K562 (cell line): ENCODE measurements at regions not wholly inside any gene's neighbourhood (a gene's known extent, or its start where the extent isn't known, plus 50 kb on each side); places are given as distances from the start of the nearest gene placed in this dataset.

ENCODE experiments used
- ATAC-seq: fragments of 200-7000 bp; cut with Tn5 transposase; 3 replicates; pipeline ENCODE4 v1.9.1; 2020; ENCODE audit warnings: moderate library complexity
- BruUV-seq: library from RNA; stranded (reverse); fragments of 400-500 nt; replicated peaks from 2 replicates; lab custom pipeline; 2021; lab: Mats Ljungman, UMichigan
- CTCF ChIA-PET: fragments of 300-600 bp; formaldehyde crosslinking; extraction: SDS; loops from one replicate; lab custom pipeline; 2021; ENCODE audit warnings: low intra/inter-chr PET ratio; lab: Yijun Ruan, JAX
- POLR2A ChIA-PET: fragments of 300-600, 350-650 bp; sonication (Branson Sonifier 250); formaldehyde crosslinking; extraction: SDS; loops from one replicate; lab custom pipeline; 2021; ENCODE audit warnings: antibody characterized with exemption, inconsistent platforms; lab: Yijun Ruan, JAX
- DNase-seq, 4 experiments: peaks; one replicate each; pipeline versions ENCODE4 v3.0.0 to v3.0.0-alpha.2; 2011 to 2018; ENCODE audit warnings: low spot score in 3 of 4, mixed read lengths in 3 of 4; ENCODE audit errors: extremely low read depth in 1 of 4
- FAIRE-seq: peaks from 2 replicates; lab custom pipeline; 2011; peaks lifted over from hg19 to GRCh38; lab: Jason Lieb, UNC
- H2AFZ ChIP-seq: 2 replicates; pipeline ENCODE4 v1.6.0; 2011; ENCODE audit warnings: low read depth, low read length, control low read depth, inconsistent platforms
- H3K27ac ChIP-seq: fragments of 200-600 bp; 3 replicates; pipeline ENCODE4 v1.8.0; 2011; ENCODE audit warnings: low read depth, mild to moderate bottlenecking, control low read depth, inconsistent platforms, low read length, moderate library complexity, mixed read lengths; ENCODE audit errors: extremely low read depth
- H3K27me3 ChIP-seq, 2 experiments: fragments of 300-600 bp in 1 of 2; 2 replicates in 1 of 2; 3 replicates in 1 of 2; pipeline versions ENCODE4 v1.6.0 to v1.8.0; 2011; ENCODE audit warnings: inconsistent platforms in 2 of 2, low read length in 2 of 2, mild to moderate bottlenecking in 1 of 2, mixed read lengths in 1 of 2, moderate library complexity in 1 of 2; ENCODE audit not compliant: control insufficient read depth in 2 of 2, insufficient read depth in 2 of 2
- H3K36me3 ChIP-seq: fragments of 300-600 bp; 3 replicates; pipeline ENCODE4 v1.8.0; 2011; ENCODE audit warnings: mild to moderate bottlenecking, low read length, inconsistent platforms; ENCODE audit not compliant: control insufficient read depth, insufficient read depth
- H3K4me1 ChIP-seq, 2 experiments: fragments of 200-600 bp in 1 of 2; replicated peaks in 1 of 2; 2 replicates in 1 of 2; 3 replicates in 1 of 2; pipeline versions ENCODE4 v1.5.1 to v1.8.0; 2011; ENCODE audit warnings: inconsistent platforms in 2 of 2, low read length in 2 of 2, mild to moderate bottlenecking in 1 of 2, mixed read lengths in 1 of 2, moderate library complexity in 1 of 2; ENCODE audit not compliant: control insufficient read depth in 2 of 2, insufficient read depth in 2 of 2
- H3K4me2 ChIP-seq: 2 replicates; pipeline ENCODE4 v1.6.1; 2011; ENCODE audit warnings: low read length, control low read depth, inconsistent platforms, mixed read lengths; ENCODE audit not compliant: insufficient read depth
- H3K4me3 ChIP-seq: fragments of 200-600 bp; sonication (generic), shearing (Covaris generic); 2 replicates; pipeline ENCODE4 v1.5.1; 2016; ENCODE audit warnings: control low read depth, inconsistent platforms
- H3K79me2 ChIP-seq: fragments of 200-600 bp; 3 replicates; pipeline ENCODE4 v1.8.0; 2011; ENCODE audit warnings: low read length, inconsistent platforms; ENCODE audit not compliant: control insufficient read depth, insufficient read depth
- H3K9ac ChIP-seq, 2 experiments: 2 replicates each; pipeline versions ENCODE4 v1.6.0 to v1.6.1; 2011; ENCODE audit warnings: low read depth in 2 of 2, low read length in 2 of 2, control low read depth in 1 of 2, inconsistent platforms in 1 of 2, mild to moderate bottlenecking in 1 of 2, mixed read lengths in 1 of 2; ENCODE audit not compliant: insufficient read depth in 1 of 2
- H3K9me1 ChIP-seq: one replicate; pipeline ENCODE4 v1.6.0; 2011; ENCODE audit warnings: inconsistent platforms, mild to moderate bottlenecking, low read length, moderate library complexity; ENCODE audit not compliant: control insufficient read depth, insufficient read depth
- H3K9me3 ChIP-seq: replicated peaks from 2 replicates; pipeline ENCODE4 v1.5.1; 2011; ENCODE audit warnings: low read depth, low read length, inconsistent platforms; ENCODE audit not compliant: control insufficient read depth, insufficient read depth
- H4K20me1 ChIP-seq: replicated peaks from 2 replicates; pipeline ENCODE4 v1.6.1; 2011; ENCODE audit warnings: low read length, inconsistent platforms, mixed read lengths; ENCODE audit not compliant: control insufficient read depth, insufficient read depth
- EGR1 ChIP-seq: fragments of 450-650 bp; conservative IDR thresholded peaks from 2 replicates; pipeline ENCODE4 v1.6.1; 2017; ENCODE audit warnings: mild to moderate bottlenecking
- MIER1 ChIP-seq: fragments of 450-650 bp; IDR thresholded peaks from 2 replicates; pipeline ENCODE4 v1.6.1; 2016; ENCODE audit warnings: antibody characterized with exemption, mild to moderate bottlenecking, low read depth
- NR2F6 ChIP-seq: fragments of 450-650 bp; formaldehyde crosslinking; IDR thresholded peaks from 2 replicates; pipeline ENCODE4 v1.4.0; 2020; ENCODE audit warnings: mild to moderate bottlenecking
- PRPF4 ChIP-seq: fragments of 200-400 bp; formaldehyde crosslinking; IDR thresholded peaks from one replicate; pipeline ENCODE4 v1.6.1; 2017; ENCODE audit warnings: low read length, low read depth, mild to moderate bottlenecking; ENCODE audit not compliant: insufficient read depth, poor library complexity, severe bottlenecking
- SAFB2 ChIP-seq: fragments of 200-400 bp; formaldehyde crosslinking; IDR thresholded peaks from 2 replicates; pipeline ENCODE4 v1.6.1; 2018; ENCODE audit warnings: borderline replicate concordance, low read length, low read depth, moderate library complexity; ENCODE audit not compliant: severe bottlenecking
- ZBTB1 ChIP-seq: sonication (generic); formaldehyde crosslinking; IDR thresholded peaks from 2 replicates; pipeline ENCODE4 v1.8.1; 2023; ENCODE audit warnings: missing genetic modification reagents, low read depth, mild to moderate bottlenecking, borderline replicate concordance
- ZNF766 ChIP-seq: fragments of 200-800 bp; sonication (Bioruptor generic); conservative IDR thresholded peaks from 2 replicates; pipeline ENCODE4 v1.6.1; 2016; ENCODE audit warnings: missing genetic modification characterization, missing compliant biosample characterization
- ZZZ3 ChIP-seq: fragments of 450-650 bp; IDR thresholded peaks from 2 replicates; pipeline ENCODE4 v1.6.1; 2016; ENCODE audit warnings: antibody characterized with exemption, mild to moderate bottlenecking, moderate library complexity
- whole genome bisulfite sequencing: fragments of 100-300 bp; shearing (Covaris generic); methylation state at CpG from one replicate; pipeline ENCODE4 v1.1.6; 2016; ENCODE audit warnings: low coverage, mixed read lengths; ENCODE audit not compliant: insufficient coverage; ENCODE audit errors: missing lambda C conversion rate; 5-methylcytosine and 5-hydroxymethylcytosine counted together
- in situ Hi-C: fragments of 300-500 bp; cut with MboI; formaldehyde crosslinking; loops from 4 replicates; pipeline ENCODE4 v1.15.0; 2018; ENCODE audit warnings: inconsistent platforms, mixed read lengths
- intact Hi-C: fragments of 100-400 bp; cut with micrococcal nuclease; formaldehyde crosslinking; loops from 2 replicates; pipeline ENCODE4 v1.14.2; 2022
- TF ChIP-seq, protein P1 (sequence below): fragments of 250-450 bp; sonication (Bioruptor Pico); IDR thresholded peaks from 2 replicates; pipeline ENCODE4 v1.5.0; 2021; ENCODE audit warnings: mild to moderate bottlenecking, borderline replicate concordance
- TF ChIP-seq, protein P2 (sequence below): fragments of 150-350 bp; IDR thresholded peaks from 2 replicates; pipeline ENCODE4 v1.6.1; 2014; ENCODE audit warnings: low read depth, mild to moderate bottlenecking, low read length, borderline replicate concordance

DNA sequence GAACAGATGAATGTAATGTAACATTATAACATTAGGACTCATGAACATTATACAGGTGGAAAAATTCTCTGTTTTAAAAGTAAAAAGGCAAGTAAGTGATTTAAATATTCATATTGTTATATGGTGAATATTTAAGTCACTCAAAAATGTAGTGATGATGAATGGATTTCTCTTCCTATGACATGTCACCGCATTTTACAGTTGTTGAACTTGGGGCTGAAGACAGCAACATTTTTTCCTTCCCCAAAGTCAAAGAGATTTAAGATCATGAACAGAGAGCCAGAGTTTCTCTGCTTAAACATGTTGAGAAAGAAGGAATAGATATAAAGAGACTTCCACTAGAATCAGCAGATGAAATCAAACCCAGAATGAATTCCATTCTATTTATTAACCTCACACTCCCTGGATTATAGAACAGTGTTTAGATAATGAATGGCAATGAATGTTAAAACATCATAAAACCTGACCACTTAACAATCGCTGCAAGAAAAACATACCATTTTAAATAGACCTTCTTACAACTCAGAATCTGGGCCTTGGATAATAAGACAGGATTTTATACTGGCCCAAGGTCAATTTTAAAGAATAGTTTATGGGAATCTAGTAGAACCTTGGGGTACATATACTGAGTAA is 163.6 kb upstream of the SIX2 start:
- H3K4me1 ChIP-seq = no peaks in the 10 kb centered on the region; a peak in 1 of 5 replicates
- no peaks in the 10 kb centered on the region for H3K9me3 ChIP-seq
- H4K20me1 ChIP-seq = no peaks in the 10 kb centered on the region
- no peak overlapping the region for H2AFZ ChIP-seq
- DNase-seq = no peak
- ChIA-PET CTCF (no interaction called here), POLR2A (no interaction called here)
- no peak for ATAC-seq
- no TSS peak for BruUV-seq
- H3K4me3 ChIP-seq = no peak overlapping the region
- no peaks in the 10 kb centered on the region for H3K79me2 ChIP-seq
- in situ Hi-C loops = no loop called here
- FAIRE-seq = no peak
- TF ChIP-seq NR2F6 (CRISPR knock-in tag) = no peak
- no peak for TF ChIP-seq ZZZ3
- TF ChIP-seq EGR1 = no peak
- 0% methylated on average over 2 of the region's 2 CpGs for WGBS
- no peak overlapping the region for H3K27ac ChIP-seq
- H3K4me2 ChIP-seq = no peak overlapping the region
- H3K9me1 ChIP-seq = no peaks in the 10 kb centered on the region
- no peaks in the 10 kb centered on the region for H3K36me3 ChIP-seq
- no peak overlapping the region for H3K9ac ChIP-seq
- intact Hi-C loops = no loop called here
- peaks cover 2 to 20% of the 10 kb centered on the region in 2 experiments; a peak in 3 of 5 replicates for H3K27me3 ChIP-seq

DNA sequence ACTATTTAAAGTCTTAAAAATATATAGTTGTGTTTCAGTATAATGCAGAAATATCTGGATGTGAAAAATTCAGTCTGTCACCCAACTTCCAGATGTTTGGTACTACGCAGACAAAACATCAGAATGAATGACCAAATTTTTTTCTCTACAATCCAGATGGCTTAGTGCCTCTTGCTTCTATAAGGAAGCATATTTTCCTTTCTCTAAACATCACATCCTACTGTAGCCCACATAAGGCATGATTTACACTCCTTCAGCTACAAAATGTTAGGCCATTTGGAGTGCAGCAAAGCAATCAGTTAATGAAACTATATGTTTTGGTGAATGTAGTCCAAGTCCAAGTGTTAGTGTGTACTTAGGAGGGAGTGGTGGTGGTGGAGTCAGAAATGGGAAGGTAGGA is 162.9 kb upstream of the SIX2 start:
- intact Hi-C loops (no loop called here), in situ Hi-C loops (no loop called here)
- ChIA-PET CTCF (no interaction called here), POLR2A (no interaction called here)
- no peak for DNase-seq
- H3K9ac ChIP-seq = no peak overlapping the region
- no peak for FAIRE-seq
- H3K9me3 ChIP-seq = no peaks in the 10 kb centered on the region
- H3K36me3 ChIP-seq = no peaks in the 10 kb centered on the region
- no TSS peak for BruUV-seq
- H2AFZ ChIP-seq = no peak overlapping the region
- H3K27me3 ChIP-seq = peaks cover 2 to 20% of the 10 kb centered on the region in 2 experiments; a peak in 3 of 5 replicates
- no peak overlapping the region for H3K4me2 ChIP-seq
- ATAC-seq = no peak
- WGBS = 0% methylated on average over 1 of the region's 1 CpG
- H3K9me1 ChIP-seq = no peaks in the 10 kb centered on the region
- H3K79me2 ChIP-seq = no peaks in the 10 kb centered on the region
- no peak overlapping the region for H3K4me3 ChIP-seq
- H4K20me1 ChIP-seq = no peaks in the 10 kb centered on the region
- no peaks in the 10 kb centered on the region; a peak in 1 of 5 replicates for H3K4me1 ChIP-seq
- H3K27ac ChIP-seq = no peak overlapping the region
- TF ChIP-seq, protein P1, sequence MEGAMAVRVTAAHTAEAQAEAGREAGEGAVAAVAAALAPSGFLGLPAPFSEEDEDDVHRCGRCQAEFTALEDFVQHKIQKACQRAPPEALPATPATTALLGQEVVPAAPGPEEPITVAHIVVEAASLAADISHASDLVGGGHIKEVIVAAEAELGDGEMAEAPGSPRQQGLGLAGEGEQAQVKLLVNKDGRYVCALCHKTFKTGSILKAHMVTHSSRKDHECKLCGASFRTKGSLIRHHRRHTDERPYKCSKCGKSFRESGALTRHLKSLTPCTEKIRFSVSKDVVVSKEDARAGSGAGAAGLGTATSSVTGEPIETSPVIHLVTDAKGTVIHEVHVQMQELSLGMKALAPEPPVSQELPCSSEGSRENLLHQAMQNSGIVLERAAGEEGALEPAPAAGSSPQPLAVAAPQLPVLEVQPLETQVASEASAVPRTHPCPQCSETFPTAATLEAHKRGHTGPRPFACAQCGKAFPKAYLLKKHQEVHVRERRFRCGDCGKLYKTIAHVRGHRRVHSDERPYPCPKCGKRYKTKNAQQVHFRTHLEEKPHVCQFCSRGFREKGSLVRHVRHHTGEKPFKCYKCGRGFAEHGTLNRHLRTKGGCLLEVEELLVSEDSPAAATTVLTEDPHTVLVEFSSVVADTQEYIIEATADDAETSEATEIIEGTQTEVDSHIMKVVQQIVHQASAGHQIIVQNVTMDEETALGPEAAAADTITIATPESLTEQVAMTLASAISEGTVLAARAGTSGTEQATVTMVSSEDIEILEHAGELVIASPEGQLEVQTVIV = no peak
- TF ChIP-seq ZNF766 (CRISPR knock-in tag) (no peak), ZBTB1 (CRISPR knock-in tag) (no peak), SAFB2 (no peak), PRPF4 (no peak), MIER1 (no peak)
- TF ChIP-seq, protein P2, sequence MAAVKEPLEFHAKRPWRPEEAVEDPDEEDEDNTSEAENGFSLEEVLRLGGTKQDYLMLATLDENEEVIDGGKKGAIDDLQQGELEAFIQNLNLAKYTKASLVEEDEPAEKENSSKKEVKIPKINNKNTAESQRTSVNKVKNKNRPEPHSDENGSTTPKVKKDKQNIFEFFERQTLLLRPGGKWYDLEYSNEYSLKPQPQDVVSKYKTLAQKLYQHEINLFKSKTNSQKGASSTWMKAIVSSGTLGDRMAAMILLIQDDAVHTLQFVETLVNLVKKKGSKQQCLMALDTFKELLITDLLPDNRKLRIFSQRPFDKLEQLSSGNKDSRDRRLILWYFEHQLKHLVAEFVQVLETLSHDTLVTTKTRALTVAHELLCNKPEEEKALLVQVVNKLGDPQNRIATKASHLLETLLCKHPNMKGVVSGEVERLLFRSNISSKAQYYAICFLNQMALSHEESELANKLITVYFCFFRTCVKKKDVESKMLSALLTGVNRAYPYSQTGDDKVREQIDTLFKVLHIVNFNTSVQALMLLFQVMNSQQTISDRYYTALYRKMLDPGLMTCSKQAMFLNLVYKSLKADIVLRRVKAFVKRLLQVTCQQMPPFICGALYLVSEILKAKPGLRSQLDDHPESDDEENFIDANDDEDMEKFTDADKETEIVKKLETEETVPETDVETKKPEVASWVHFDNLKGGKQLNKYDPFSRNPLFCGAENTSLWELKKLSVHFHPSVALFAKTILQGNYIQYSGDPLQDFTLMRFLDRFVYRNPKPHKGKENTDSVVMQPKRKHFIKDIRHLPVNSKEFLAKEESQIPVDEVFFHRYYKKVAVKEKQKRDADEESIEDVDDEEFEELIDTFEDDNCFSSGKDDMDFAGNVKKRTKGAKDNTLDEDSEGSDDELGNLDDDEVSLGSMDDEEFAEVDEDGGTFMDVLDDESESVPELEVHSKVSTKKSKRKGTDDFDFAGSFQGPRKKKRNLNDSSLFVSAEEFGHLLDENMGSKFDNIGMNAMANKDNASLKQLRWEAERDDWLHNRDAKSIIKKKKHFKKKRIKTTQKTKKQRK = no peak
